ENCODE measurements at regions not wholly inside any gene's neighbourhood (a gene's known extent, or its start where the extent isn't known, plus 50 kb on each side); places are given as distances from the start of the nearest gene placed in this dataset.

DNA sequence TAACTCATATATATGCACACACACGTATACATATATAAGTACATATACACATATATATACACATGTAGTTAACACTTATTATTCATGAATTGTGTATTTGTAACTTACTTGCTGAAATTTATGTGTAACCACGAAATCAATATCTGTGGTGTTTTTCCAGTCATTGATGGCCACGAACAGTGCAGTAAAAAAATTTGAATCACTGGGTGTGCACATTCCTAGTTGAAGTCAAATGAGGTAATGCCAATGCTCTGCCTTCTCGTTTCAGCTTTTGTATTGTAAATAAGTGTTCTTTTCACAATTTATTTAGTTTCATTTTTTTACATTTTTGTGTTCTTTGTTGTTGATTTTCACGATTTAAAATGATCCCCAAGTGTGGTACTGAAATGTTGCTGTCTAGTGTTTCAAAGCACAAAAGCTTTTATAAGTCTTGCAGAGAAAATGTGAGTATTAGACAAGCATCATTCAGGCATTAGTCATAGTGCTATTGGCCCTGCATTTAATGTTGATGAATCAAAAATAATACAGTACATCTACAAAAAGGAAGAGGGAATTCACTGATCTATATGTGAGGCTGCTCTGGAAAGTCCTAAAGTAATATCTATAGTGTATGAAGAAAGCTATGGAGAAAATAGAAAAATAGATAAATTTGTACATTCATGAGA is 419.0 kb downstream of the DSC3 start:
- TF ChIP-seq, protein P1, sequence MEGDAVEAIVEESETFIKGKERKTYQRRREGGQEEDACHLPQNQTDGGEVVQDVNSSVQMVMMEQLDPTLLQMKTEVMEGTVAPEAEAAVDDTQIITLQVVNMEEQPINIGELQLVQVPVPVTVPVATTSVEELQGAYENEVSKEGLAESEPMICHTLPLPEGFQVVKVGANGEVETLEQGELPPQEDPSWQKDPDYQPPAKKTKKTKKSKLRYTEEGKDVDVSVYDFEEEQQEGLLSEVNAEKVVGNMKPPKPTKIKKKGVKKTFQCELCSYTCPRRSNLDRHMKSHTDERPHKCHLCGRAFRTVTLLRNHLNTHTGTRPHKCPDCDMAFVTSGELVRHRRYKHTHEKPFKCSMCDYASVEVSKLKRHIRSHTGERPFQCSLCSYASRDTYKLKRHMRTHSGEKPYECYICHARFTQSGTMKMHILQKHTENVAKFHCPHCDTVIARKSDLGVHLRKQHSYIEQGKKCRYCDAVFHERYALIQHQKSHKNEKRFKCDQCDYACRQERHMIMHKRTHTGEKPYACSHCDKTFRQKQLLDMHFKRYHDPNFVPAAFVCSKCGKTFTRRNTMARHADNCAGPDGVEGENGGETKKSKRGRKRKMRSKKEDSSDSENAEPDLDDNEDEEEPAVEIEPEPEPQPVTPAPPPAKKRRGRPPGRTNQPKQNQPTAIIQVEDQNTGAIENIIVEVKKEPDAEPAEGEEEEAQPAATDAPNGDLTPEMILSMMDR (IDR thresholded peaks at IDR 0.05): no peak
- no peak for TF ChIP-seq POLR2A (IDR thresholded peaks at IDR 0.05)

Data from body of pancreas (tissue), 4 donors.